Gastroesophageal sphincter (tissue), 4 donors: ENCODE measurements at regions not wholly inside any gene's neighbourhood (a gene's known extent, or its start where the extent isn't known, plus 50 kb on each side); places are given as distances from the start of the nearest gene placed in this dataset.
A peak's percentile ranks its signal among the peaks of the same experiment; 100 is the strongest.
"Not testable (repeated sequence)": the region's sequence is repeated elsewhere in the genome, so short reads cannot be mapped to it uniquely, and the experiment has no call there.

Experiments
- ATAC-seq: fragments of 150-250 bp; one replicate; pipeline ENCODE4 v1.9.1; 2016; ENCODE audit warnings: mild to moderate bottlenecking, moderate library complexity
- H3K27ac ChIP-seq, 4 donors: fragments of 200-600 bp; sonication (generic) in 3 of 4; 1 replicate in 3 of 4; 2 replicates in 1 of 4; pipeline ENCODE4 v1.5.1; 2016 to 2019
- H3K27me3 ChIP-seq: fragments of 200-600 bp; sonication (generic); one replicate; pipeline ENCODE4 v1.5.1; 2019
- H3K36me3 ChIP-seq, 2 donors: fragments of 200-600 bp; sonication (generic); one replicate each; pipeline ENCODE4 v1.5.1; 2019; ENCODE audit warnings: control low read depth in 1 of 2
- H3K4me1 ChIP-seq, 3 donors: fragments of 200-600 bp; sonication (generic); 1 replicate in 2 of 3; 2 replicates in 1 of 3; pipeline ENCODE4 v1.5.1; 2016 to 2019; ENCODE audit warnings: control low read depth in 2 of 3
- H3K4me3 ChIP-seq, 2 donors: fragments of 200-600 bp; sonication (generic); one replicate each; pipeline ENCODE4 v1.5.1; 2019; ENCODE audit warnings: mild to moderate bottlenecking in 1 of 2, moderate library complexity in 1 of 2
- H3K9me3 ChIP-seq, 3 donors: fragments of 200-600 bp; sonication (generic); one replicate each; pipeline ENCODE4 v1.5.1; 2017 to 2019; ENCODE audit warnings: control low read depth in 2 of 3
- EP300 ChIP-seq: sonication (generic); formaldehyde crosslinking; IDR thresholded peaks from one replicate; pipeline ENCODE4 v1.6.1; 2017; ENCODE audit warnings: antibody characterized with exemption, mild to moderate bottlenecking
- POLR2A ChIP-seq, 2 donors: fragments of 450-650 bp; IDR thresholded peaks; one replicate each; pipeline ENCODE4 v1.6.1; 2017; ENCODE audit warnings: antibody characterized with exemption in 2 of 2, mild to moderate bottlenecking in 2 of 2, moderate library complexity in 1 of 2
- POLR2AphosphoS5 ChIP-seq: sonication (generic); formaldehyde crosslinking; IDR thresholded peaks from one replicate; pipeline ENCODE4 v1.6.1; 2017; ENCODE audit warnings: antibody characterized with exemption
- WGBS, 2 donors: methylation state at CpG; one replicate each; pipeline ENCODE4 v1.1.5; 2018; ENCODE audit warnings: low coverage in 1 of 2; 5-methylcytosine and 5-hydroxymethylcytosine counted together
- TF ChIP-seq, protein P1 (sequence below), 4 experiments: fragments of 200-600 bp in 2 of 4; fragments of 450-650 bp in 2 of 4; sonication (generic) in 1 of 4; IDR thresholded peaks; one replicate each; pipeline ENCODE4 v1.5.1; 2017 to 2019; ENCODE audit warnings: antibody characterized with exemption in 4 of 4, mild to moderate bottlenecking in 2 of 4, moderate library complexity in 2 of 4

DNA sequence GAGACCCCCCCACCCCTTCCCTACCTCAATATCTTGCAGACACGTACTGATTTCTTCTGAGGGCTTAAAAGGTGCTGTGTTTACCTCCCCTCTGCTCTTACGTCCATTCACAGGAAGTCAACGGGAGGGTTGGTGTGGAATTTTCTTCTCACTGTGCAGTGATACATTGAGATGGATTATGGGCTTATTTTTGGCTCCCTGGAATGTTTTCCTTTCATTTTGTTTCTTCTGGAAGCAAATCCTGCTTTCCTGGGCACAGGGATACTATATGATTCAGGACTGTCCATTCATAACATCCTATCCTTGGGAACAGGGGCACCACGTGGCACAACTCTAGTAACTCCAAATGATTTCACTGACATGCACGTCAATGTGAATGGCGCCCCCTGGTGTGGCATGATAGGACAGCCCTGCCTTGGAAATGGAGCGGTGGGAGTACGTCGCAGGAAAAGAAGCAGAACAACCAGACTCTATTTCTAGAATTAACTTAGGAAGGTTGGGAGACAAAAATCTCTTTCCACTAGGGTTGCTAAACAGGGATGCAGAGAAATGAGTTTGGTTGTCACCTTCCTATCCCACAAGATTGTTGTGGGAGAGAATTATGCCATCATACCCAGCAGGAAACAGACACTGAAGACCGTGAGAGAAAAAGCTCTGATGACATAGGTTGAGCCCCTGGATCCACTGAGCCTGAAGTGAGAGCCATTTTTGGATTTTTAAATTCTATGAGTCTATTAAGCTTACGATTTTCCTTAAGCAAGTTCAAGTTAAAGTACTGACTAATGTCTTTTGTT, 146.5 kb upstream of the RAG2 start:
- ATAC-seq: peak; percentile 44
- peaks cover 0 to 6% (median 0%) of the 10 kb centered on the region in 3 donors for H3K4me1 ChIP-seq

DNA sequence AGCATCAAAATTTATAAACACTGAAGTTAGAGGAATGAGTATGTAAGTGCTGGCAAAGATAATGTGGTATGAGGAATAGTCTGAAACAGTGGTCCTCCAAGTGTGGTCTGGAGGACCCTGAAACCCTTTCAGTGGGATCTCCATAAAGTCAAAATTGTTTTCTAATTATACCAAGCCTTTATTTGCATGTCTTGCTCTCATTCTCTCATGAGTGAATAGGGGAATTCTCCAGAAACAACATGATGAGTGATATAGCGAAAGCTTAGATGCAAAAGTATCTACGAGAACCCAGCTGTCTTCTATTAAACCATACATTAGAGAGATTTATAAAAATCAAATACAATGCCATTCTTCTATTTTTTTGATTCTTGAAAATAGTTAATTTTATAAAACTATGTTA, 145.0 kb upstream of the RAG2 start:
- H3K9me3 ChIP-seq: no peaks in the 10 kb centered on the region
- no peak overlapping the region for H3K4me3 ChIP-seq
- TF ChIP-seq POLR2A (IDR thresholded peaks at IDR 0.05): no peak
- TF ChIP-seq EP300: no peak
- TF ChIP-seq, protein P1, sequence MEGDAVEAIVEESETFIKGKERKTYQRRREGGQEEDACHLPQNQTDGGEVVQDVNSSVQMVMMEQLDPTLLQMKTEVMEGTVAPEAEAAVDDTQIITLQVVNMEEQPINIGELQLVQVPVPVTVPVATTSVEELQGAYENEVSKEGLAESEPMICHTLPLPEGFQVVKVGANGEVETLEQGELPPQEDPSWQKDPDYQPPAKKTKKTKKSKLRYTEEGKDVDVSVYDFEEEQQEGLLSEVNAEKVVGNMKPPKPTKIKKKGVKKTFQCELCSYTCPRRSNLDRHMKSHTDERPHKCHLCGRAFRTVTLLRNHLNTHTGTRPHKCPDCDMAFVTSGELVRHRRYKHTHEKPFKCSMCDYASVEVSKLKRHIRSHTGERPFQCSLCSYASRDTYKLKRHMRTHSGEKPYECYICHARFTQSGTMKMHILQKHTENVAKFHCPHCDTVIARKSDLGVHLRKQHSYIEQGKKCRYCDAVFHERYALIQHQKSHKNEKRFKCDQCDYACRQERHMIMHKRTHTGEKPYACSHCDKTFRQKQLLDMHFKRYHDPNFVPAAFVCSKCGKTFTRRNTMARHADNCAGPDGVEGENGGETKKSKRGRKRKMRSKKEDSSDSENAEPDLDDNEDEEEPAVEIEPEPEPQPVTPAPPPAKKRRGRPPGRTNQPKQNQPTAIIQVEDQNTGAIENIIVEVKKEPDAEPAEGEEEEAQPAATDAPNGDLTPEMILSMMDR (IDR thresholded peaks at IDR 0.05): no peak
- TF ChIP-seq POLR2AphosphoS5: no peak
- no peak for ATAC-seq
- WGBS, 2 donors: 93 to 100% methylated on average over 2 of the region's 2 CpGs
- no peaks in the 10 kb centered on the region for H3K36me3 ChIP-seq
- H3K27ac ChIP-seq: no peak overlapping the region
- H3K4me1 ChIP-seq: no peaks in the 10 kb centered on the region
- H3K27me3 ChIP-seq: no peaks in the 10 kb centered on the region

More for the DNA sequence above, 146.5 kb upstream of the RAG2 start:
- Histone ChIP-seq H3K36me3 (no peaks in the 10 kb centered on the region), H3K9me3 (no peaks in the 10 kb centered on the region), H3K4me3 (no peak overlapping the region), H3K27me3 (no peaks in the 10 kb centered on the region), H3K27ac (no peak overlapping the region)
- 21 to 38% methylated on average over 5 to 11 of the region's 11 CpGs for WGBS, 2 donors
- TF ChIP-seq EP300: no peak
- TF ChIP-seq, protein P1 (IDR thresholded peaks at IDR 0.05): peak; percentile 41 to 71 (median 50)

DNA sequence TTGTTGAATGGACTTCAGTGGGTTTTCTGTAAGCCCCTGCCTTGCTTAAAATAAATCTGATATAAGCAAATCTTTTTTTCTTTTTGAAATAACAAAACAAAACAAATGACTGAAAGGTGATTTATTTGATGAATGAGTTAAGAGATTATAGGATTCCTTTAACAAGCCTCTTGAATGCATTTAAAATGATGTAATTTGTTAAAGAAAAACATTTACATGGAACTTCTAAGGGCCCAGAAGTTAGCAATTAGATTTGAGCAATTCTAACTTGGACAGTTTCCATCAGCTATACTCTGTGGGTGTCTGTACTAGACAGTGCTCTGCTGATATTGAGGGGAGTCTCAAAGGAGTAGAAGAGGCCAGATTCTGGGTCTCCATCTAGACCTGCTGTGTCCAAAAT, 143.5 kb upstream of the RAG2 start:
- Histone ChIP-seq H3K27ac (no peak overlapping the region), H3K9me3 (no peaks in the 10 kb centered on the region), H3K36me3 (no peaks in the 10 kb centered on the region), H3K27me3 (no peaks in the 10 kb centered on the region), H3K4me3 (no peak overlapping the region), H3K4me1 (no peaks in the 10 kb centered on the region)
- ATAC-seq: no peak
- TF ChIP-seq POLR2A (IDR thresholded peaks at IDR 0.05): no peak
- no peak for TF ChIP-seq POLR2AphosphoS5
- no peak for TF ChIP-seq EP300
- TF ChIP-seq, protein P1 (IDR thresholded peaks at IDR 0.05): no peak

DNA sequence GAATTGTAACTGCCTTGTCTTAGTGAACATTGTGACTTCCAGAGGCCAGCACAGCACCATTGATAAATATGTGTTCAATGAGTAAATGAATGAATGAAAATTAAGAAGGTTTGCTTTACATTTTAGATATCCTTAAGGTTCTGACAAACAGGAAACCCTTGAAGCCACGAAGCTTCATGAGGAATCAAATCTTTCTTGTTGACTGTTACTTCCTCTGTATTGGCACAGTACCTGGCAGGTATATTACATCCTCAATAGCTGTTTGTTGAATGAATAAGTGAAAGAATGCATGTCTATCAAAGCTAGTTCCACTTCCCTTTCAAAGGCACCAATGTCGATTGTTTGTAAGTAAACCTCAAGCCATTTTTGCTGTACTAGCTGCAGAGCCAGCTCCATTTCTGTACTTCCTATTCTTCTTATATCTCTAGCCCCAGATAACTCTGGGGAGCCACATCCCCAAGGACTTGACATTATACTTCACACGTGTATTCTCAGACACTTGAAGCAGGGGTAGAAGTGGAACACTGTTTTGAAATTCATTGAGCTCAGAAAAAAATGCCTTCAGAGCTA, 140.3 kb upstream of the RAG2 start:
- Histone ChIP-seq H3K36me3 (no peaks in the 10 kb centered on the region), H3K27me3 (no peaks in the 10 kb centered on the region), H3K27ac (no peak overlapping the region), H3K4me3 (no peak overlapping the region), H3K9me3 (peaks cover 0 to 11% (median 0%) of the 10 kb centered on the region in 3 donors), H3K4me1 (no peaks in the 10 kb centered on the region)
- TF ChIP-seq, protein P1 (IDR thresholded peaks at IDR 0.05): no peak
- TF ChIP-seq POLR2A (IDR thresholded peaks at IDR 0.05): no peak
- no peak for TF ChIP-seq EP300
- no peak for TF ChIP-seq POLR2AphosphoS5
- WGBS, 2 donors: 45 to 52% methylated on average over 3 of the region's 3 CpGs
- no peak for ATAC-seq

DNA sequence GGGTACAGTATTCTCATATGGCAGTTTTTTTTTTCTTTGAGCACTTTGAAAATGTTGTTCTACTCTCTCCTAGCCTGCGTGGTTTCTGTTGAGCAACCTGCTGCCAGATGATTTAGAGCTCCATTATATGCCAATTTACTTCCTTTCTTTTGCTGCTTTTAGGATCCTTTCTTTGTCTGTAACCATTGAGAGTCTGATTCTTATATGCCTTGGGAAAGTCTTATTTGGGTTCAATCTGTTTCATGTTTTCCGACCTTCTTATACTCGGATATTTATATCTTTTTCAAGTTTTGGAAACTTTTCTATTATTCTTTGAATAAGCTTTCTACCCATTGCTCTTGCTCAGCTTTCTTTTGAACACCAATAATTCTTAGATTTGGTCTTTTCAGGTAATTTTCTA, 138.1 kb upstream of the RAG2 start:
- TF ChIP-seq POLR2A (IDR thresholded peaks at IDR 0.05) (no peak), EP300 (no peak), POLR2AphosphoS5 (no peak)
- TF ChIP-seq, protein P1 (IDR thresholded peaks at IDR 0.05): no peak
- no peak overlapping the region for H3K4me3 ChIP-seq
- ATAC-seq: no peak
- 78 to 91% methylated on average over 3 of the region's 3 CpGs for WGBS, 2 donors
- peaks cover 0 to 11% (median 0%) of the 10 kb centered on the region in 3 donors for H3K9me3 ChIP-seq
- no peak overlapping the region for H3K27ac ChIP-seq
- H3K27me3 ChIP-seq: no peaks in the 10 kb centered on the region
- no peaks in the 10 kb centered on the region for H3K36me3 ChIP-seq
- H3K4me1 ChIP-seq: no peaks in the 10 kb centered on the region

DNA sequence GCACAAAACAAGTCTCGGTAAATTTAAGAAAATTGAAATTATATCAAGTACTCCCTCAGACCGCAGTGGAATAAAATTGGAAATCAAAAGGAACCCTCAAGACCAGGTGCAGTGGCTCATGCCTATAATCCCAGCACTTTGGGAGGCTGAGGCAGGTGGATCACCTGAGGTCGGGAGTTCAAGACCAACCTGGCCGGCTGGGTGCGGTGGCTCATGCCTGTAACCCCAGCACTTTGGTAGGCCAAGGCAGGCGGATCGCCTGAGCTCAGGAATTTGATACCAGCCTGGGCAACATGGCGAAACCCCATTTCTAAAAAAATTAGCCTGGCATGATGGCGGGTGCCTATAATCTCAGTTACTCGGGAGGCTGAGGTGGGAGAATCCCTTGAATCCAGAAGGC, 135.7 kb upstream of the RAG2 start:
- ATAC-seq, H3K4me3 ChIP-seq, H3K27ac ChIP-seq, H3K36me3 ChIP-seq, H3K27me3 ChIP-seq, H3K4me1 ChIP-seq: not testable (repeated sequence)
- 86 to 100% methylated on average over 1 to 9 of the region's 10 CpGs for WGBS, 2 donors
- H3K9me3 ChIP-seq: peaks cover 0 to 11% (median 0%) of the 10 kb centered on the region in 3 donors
